IPS-NIHi11 (cell line): ENCODE measurements at regions not wholly inside any gene's neighbourhood (a gene's known extent, or its start where the extent isn't known, plus 50 kb on each side); places are given as distances from the start of the nearest gene placed in this dataset.

ENCODE experiments used
- DNase-seq: peaks from one replicate; pipeline ENCODE4 v3.0.0; 2012; ENCODE audit warnings: mixed read lengths, low spot score

DNA sequence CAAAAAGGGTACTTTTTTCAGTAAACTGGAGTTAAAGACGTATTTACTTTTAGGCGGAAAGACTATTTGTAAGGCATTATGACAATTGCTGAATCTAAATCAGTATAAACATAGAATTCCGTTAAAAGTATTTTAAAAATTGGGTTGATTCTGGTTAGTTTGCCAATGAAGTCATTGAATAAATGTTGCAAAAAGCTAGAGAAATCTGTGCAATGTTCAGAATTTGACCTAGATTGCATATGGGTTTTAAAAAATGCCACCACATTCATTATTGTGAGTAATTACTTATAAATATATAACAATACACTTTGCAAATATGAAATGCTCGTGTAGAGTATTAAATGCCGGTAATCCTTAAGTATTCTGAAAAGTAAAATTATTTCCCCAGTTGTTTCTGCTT is 116.5 kb upstream of the EEF1E1 start:
- no peak for DNase-seq

DNA sequence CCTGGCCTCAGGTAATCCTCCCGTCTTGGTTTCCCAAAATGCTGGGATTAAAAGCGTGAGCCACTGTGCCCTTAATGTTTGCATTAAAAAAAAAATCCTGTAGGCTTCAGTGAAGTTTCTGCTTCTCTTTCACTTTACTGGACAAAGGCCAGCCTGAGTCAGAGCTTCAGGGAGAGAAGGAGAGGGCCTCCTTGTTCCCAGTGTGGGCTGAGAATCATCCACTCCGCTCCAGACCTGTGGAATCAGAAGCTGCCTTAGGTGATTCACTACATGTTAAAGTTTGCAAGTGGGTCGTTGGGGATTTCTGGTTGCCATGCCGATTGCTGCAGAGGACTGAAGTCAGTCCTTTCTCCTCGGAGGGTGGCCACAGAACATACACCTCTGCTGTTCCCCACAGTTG is 113.3 kb upstream of the EEF1E1 start:
- DNase-seq: no peak

DNA sequence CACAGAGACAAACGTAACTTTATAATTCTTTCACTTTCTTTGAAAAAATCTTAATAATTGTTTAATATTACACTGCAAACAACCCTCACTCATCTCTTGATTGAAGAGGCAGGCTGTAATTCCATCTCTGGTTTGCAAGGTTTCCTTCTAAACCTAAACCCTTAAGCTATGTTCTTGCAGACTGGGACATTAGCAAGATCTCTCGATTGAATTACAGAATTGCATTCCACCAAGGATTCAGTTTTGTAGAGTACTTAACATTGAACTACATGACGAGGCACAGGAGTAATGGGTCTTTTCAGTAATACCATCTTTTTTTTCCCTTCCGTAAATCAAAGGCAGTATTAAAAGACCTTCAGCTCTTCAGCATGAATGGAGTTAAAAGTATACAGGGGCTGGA is 111.6 kb upstream of the EEF1E1 start:
- no peak for DNase-seq

DNA sequence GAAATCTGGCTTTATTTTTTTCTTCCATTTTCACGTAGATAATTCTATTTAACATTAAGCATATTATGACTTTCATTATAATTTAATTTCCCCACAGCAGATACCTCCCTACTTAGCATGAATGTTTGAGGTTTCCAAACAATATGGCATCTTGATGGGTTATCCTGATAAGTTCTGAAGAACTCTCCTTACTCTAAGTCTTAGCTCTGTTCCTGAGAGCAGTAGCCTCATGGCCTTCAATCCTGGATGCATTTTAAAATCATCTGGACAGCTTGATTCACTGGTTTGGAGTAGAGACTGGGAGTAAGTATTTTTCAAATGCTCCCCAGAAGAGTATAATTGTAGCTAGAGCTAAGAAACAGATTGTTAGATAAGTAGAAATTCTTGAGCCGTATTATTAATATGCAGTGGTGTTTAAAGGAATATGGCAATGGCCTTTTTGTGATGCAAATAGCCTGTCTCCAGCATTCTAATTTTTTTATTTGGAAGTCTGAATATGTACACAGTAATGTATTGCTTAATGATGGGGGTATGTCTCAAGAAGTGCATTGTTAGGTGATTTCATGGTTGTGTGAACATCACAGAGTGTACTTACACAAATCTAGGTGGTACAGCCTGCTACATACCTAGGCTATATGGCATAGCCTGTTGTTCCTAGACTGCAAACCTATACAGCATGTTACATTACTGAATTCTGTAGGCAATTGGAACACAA is 110.5 kb upstream of the EEF1E1 start:
- DNase-seq: no peak

DNA sequence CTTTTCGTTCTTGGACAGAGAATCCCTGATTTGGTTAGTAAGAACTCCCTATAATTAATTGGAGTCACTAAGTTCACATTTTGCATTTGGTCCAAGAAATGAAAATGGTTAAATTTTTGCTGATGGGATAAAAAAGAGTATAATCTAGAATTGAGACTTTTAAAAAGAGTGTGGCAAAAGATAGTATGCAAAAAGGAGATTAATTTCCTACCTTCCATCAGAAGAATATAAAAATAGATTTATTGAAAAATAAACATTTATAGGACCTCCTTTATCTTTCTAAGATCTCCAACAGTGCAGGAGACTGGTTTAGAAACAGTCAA is 105.5 kb upstream of the EEF1E1 start:
- no peak for DNase-seq

DNA sequence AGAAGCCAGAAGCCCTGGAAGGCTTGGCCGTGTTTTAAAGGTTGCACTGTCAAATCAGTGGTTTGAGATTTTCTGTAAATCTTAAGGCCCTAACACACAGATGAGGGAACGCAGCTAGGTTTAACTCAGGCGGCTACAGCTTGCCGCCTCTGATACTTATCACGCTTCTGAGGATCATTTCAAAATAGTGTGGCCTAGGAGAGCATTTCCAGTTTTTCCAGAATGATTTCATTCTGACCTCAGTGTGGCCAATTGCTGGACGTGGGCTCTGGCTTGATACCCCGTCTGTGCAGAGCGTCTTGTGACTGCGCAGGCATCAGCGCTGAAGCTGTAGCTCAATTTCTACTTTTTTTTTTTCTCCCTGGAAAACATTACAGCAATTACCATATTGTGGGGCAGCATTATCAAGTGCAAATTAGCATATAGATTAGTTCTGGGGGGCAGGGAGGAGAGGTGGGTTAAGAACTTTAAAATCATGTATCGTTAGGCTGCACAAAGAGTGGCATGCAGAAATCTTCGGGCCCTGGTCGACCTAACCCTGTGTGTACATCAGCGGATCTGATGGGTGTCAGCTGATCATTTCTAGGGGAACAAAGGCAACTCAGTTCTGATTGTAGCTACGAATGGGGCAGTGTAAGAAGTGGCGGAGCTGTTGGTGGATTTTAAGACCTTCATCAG is 105.0 kb upstream of the EEF1E1 start:
- no peak for DNase-seq

DNA sequence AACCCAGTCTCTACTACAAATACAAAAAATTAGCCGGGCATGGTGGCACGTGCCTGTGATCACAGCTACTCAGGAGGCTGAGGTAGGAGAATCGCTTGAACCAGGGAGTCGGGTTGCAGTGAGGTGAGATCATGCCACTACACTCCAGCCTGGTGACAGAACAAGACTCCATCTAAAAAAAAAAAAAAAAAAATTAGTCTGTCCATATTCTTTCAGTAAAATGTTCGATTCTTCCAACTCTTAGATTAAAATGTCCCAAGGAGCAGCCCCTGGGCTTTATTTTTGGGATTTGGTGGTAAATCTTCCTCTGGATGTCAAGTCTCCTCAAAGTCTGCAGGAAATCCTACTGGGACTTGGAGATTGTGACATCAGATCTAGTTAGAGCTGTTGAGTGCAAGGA is 101.0 kb upstream of the EEF1E1 start:
- DNase-seq: no peak

DNA sequence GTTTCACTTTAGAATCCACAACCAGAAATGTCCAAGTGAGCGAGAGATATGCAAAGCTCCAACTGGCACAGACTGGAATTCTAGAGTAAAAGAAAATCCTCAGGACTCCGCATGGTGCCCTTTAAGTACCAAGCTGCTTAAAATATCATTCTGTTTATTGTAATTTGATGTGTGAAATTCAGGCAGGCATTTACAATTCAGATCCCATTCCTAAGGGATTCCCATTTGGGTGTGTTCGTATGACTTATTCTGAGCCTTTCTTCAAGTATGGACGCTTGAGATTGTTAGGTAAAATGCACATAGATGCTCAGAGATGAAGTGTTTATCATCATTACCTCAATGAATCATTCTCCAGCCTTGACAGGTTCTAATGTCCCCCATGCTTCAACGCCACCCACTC is 99.3 kb upstream of the EEF1E1 start:
- DNase-seq: no peak

DNA sequence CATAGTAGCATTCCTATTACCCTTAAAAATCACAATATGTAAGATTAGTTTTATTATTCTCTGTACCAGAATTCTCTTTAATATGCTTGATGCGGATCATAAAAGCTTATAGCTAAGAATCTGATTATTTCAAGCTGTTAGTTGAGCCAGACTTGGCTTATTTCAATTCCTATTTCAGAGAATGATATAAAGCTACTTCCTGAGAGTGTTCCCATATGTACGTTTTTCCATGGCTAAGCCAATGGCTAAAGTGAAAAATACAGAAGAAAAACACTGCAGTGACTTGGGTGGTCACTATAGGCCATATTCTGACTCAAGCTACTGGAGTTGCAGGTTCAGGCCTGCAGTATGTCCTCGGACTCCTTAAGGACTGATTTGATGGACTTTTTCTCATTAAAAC is 97.9 kb upstream of the EEF1E1 start:
- no peak for DNase-seq

DNA sequence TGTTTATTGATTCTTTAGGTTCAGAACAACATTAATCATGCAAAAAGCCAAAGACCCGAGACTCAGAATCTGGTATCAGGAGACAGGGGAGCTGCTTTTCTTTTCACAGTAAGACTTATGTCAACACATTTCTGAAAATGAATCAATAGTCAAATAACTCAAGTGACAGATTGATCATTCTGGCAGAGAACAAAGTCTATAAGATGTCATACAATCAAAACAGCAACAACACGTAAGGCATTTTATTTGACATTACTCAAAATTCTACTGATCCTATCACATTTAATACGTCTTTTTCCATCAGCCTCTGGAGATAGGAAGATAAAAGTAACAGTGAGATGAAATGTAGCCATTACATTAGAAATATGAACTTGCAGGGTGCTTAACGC is 93.4 kb upstream of the EEF1E1 start:
- DNase-seq: no peak

DNA sequence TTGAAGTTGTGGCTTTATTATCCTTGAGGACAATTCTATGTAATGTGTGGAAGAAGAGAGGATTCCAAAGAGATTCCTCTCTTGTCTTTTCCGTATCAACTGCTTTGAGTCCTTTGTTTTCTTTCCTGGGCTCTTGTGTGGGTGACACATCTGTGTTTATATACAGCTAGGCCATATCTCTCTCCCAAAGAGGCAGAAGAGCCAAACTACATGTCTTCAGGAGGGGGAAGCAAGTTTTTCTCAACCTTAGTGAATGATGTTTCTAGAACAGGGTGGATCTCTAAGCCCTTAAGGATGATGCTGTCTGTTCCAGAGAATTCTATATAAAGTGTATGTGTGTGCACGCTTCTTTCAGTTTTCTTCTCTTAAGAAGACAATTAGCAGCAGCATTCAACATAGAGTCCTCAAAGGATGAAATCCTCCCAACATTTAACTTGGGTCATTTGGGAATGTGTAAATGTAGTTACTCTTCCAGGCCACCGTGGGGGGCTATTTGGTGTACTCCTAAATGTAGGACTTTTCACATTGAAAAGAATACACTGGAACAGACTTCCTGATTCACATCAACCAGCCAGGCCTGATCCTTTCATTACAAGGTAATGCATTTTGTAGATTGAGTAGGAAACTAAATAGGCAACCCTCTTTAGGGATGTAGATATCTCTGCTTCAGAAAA is 92.8 kb upstream of the EEF1E1 start:
- no peak for DNase-seq

DNA sequence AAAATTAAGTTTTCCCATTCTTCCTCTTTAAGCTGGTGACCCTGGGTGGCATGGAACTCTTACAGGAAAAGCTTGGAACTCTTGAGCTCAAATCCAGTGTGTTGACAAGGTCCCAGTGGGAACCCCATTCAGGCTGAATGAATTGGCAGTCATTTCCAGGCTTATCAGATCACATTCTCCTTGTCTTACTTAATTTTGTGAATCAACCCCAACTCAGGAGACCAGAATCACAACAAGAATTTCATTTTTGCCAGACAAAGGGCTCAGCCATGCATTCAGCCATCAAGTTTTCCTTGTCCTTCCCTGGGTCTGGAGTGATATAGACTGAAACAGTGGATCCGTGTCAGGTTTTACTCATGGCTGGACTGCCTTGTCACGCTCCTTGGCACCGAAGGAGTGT is 92.1 kb upstream of the EEF1E1 start:
- DNase-seq: no peak

DNA sequence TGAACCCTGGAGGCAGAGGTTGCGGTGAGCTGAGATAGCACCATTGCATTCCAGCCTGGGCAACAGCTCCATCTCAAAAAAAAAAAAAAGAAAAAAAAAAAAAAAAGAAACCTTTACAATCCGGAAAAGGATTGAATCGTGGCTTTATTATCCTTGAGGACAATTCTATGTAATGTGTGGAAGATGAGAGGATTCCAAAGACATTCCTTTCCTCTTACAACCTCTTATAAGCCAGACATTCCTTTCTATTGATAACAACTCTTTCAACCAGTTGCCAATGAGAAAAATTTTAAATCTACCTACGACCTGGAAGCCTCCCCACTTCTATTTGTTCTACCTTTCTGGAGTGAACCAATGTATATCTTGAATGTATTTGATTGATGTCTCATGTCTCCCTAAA is 91.2 kb upstream of the EEF1E1 start:
- no peak for DNase-seq

DNA sequence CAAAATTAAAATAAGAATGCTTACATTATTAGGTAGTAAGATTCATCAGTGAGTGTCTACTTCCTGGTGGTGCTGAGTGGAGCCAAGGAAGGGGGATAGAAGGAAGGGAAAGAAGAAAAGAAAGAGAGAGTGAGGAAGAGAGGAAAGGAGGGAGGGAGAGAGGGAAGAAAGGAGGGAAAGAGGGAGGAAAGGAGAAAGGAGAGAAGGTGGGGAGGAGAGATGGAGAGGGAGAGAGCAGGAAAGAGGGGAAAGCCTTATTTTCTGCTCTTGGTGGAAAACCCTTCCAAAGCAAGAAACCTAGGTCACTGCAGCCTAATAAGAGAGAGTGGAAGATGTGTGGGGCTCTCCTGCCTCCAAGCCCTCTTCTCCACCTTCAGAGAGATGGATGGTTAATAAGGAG is 90.2 kb upstream of the EEF1E1 start:
- no peak for DNase-seq

DNA sequence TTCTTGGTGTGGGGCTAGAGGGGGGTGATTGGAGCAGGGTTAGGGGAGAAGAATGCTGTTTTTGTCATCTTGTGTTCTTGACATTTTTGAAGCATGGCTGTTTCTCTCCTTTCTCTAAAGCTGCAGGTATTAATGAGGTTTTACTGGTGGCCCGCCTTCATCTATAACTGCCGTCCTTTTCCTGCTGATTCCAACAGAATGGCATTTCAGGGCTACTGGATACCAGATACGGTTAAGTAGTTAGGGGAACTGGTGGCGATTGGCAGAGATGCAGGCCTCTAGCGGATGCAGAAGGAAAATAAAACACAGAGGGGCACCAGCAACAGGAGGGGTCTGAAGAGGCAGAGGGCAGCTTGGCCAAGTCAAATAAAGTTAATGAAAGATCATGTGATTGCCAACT is 89.7 kb upstream of the EEF1E1 start:
- no peak for DNase-seq

DNA sequence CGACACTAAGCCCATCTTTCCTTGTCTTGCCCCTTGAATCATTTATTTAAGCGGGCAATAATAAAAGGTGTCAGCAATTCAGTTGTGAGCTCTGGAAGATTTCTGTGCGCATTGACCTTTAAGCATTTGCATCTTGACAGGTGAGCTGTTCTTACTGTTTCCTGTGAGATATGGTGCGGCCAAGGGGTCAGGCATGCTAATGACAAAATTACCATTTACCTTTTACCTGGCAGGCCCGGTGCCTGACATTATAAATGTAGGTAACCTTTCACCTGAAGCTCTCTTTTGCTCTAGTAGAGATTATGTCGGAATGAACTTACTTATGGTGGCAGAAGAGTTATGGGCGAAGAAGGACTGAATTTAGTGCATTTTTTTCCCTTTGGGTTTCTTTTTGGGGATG is 89.3 kb upstream of the EEF1E1 start:
- no peak for DNase-seq

DNA sequence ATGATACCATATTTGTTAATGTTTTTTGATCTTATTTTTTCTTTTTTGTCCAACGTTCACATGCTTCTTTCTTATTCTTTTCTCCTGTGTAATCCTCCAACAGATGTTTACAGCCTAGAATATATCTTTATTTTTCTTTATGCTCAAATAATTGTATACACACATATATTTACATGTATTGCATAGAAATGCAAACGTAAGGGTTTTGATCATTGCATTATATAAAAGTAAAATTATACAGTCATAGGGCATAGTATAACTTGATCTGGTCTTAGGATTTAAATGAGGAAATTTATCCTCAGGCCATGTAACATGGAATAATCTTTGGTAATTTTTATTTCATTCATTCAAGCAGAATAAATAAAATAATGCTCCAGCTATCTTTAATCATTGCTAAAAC is 84.9 kb upstream of the EEF1E1 start:
- DNase-seq: no peak

DNA sequence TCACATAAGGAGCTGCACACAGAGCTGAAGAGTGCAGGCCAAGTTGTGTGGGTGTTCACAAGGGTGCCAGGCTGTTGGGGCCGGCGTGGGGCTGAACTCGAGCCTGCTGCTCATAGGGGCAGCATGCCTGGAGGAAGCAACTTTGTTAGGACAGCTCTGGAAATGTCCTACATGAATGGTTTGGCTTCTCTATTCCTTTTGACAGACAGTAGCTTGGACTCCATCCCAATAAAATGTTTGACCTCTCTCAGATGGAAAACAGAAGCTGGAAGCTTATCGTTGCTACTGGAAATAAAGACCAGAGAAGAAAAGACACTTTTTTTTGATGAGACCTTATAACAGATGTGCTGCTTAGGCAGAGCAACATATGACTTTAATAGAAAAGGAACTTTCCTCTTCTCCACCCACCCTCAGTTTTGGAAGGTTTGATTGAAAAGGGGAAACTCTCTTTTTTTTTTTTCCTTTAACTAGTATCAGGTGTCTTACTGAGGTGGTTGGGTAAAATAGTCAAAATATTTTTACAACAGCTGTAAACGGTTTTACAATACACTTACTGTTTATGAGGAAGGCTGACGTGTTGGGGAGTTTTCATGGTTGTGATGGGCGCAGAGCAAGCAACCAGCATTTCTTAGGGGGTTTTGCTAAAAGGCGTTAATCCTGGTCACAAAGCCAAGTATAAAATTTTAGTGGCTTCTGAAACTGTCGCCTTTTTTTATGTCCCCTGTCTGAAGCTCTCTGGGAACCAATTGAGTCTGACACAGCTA is 80.7 kb upstream of the EEF1E1 start:
- DNase-seq: no peak

DNA sequence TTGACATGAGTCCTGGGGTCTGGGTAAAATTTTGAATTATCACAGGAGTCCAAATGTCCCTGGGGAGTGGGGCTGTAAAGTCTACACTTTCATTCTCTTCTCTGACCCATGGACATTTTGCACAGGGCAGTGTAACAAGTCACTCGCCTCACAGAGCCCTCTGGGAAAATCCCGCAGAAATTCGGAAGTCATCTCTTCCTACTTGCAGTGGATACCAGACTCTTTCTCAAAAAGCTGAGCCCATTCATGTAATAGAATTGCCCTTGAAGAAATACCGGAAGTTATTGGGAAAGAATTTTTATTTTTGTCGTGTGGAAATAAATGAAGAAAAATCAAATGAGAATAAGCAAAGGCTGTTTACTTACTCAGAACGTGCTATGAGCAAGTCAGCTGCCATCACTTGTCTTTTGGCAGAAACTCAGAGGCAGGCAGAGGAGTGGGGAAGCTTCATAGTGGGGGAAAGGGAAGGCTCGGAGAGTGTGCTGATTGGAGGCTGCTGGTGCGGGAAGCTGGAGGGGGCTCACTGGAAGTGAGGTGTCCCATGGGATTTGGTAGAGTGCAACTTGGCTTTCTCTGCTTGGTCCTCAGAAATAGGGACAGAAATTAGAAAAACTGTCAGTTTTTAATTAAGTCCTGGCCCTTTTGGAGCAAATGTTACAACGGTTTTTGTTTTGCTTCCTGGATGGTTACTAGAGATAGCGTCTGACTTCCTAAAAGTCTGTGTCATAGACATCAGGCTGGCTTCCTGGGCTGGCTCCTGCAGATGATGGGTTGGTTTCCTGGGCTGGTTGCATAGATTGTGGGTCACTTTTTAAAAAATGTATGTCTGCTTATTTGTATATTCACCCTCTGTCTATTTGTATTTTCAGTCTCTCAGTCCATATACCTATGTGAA is 79.8 kb upstream of the EEF1E1 start:
- DNase-seq: no peak

DNA sequence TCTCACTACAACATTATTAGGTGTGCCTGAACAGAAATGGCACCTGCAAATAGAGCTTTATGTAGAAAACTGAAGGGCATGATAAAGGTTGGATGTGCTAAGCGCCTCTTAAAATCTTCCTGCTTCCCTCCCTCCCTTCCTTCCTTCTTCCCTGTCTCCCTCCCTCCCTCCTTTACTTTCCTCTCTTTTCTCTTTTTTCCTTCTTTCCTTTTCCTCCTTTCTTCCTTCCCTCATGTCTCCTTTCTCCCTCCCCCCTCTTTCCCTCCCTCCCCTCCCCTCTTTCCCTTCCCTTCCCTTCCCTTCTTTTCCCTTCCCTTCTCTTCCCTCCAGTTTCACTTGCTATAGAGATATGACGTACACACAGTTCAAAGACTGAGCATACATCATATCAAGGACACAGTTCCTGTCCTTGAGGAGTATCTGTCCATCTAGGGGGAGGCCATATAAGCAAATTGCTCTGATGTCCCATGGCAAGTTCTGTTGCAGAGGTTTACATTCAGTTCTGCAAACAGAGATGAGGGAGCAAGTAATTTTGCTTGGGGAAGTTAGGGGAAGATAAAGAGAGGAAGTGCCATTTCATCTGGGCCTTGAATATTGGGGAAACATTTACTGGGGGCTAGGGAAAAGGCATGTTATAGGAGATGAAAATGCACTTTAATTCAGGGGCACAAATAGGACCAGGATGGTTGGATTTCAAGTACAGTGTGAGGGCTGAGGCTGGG is 79.0 kb upstream of the EEF1E1 start:
- no peak for DNase-seq
